HFF-Myc (cell line): ENCODE measurements at regions not wholly inside any gene's neighbourhood (a gene's known extent, or its start where the extent isn't known, plus 50 kb on each side); places are given as distances from the start of the nearest gene placed in this dataset.

Experiments used
- DNase-seq: peaks from one replicate; pipeline ENCODE4 v3.0.0-alpha.2; 2011; ENCODE audit warnings: low read depth; ENCODE audit errors: extremely low read depth
- H3K4me3 ChIP-seq: replicated peaks from 2 replicates; pipeline ENCODE4 v1.5.1; 2011; ENCODE audit warnings: low read depth, mild to moderate bottlenecking, control low read depth, low read length
- CTCF ChIP-seq: IDR thresholded peaks from 2 replicates; pipeline ENCODE4 v1.5.1; 2012; ENCODE audit warnings: mild to moderate bottlenecking, low read depth, low read length, control low read depth; ENCODE audit errors: missing control alignments

DNA sequence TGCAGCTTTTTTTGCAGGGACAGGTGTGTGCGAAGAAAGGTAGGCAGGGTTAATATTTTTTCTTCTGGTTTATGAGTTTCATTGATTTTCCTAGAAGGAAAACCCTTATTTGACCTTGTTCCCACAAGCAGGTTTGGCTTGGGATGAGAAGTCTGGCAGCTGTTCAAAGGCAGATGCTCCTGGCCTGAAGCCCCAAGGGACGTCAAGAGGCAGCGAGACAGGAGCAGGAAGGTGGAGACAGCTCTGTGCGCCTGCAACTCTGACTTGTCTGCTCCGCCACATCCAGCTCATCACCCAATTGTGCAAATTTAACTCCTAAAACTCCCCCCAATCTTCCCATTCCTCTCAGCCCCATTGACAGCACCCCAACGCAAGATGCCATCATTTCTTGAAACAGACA is 136.8 kb upstream of the XYLT1 start:
- DNase-seq, result no peak
- no peak overlapping the region for H3K4me3 ChIP-seq
- TF ChIP-seq CTCF, result no peak

DNA sequence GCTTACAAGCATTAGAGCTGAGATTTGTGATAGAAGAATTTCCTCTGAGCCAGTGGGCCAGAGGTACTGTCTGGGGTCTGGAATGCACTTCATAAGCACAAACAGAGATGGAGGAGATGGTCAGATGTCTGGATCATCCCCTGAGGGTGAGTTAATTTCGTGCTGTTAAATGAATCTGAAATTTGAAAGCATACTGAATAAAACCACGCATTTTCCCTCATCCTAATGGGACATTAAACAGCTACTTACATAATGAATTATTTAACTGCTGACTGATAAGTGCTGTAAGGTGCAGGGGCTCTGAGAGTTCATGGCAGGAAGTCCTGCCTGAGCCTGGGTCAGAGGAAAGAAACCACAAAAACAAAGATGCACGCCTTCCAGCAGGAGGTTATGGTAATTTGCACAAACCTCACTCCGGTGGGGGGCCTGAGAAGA is 136.3 kb upstream of the XYLT1 start:
- DNase-seq, result no peak
- TF ChIP-seq CTCF, result no peak
- no peak overlapping the region for H3K4me3 ChIP-seq

GRCh38 chr16:17606460-17606859 is 135.7 kb upstream of the XYLT1 start:
- no peak for TF ChIP-seq CTCF
- H3K4me3 ChIP-seq, result no peak overlapping the region
- DNase-seq, result no peak

DNA sequence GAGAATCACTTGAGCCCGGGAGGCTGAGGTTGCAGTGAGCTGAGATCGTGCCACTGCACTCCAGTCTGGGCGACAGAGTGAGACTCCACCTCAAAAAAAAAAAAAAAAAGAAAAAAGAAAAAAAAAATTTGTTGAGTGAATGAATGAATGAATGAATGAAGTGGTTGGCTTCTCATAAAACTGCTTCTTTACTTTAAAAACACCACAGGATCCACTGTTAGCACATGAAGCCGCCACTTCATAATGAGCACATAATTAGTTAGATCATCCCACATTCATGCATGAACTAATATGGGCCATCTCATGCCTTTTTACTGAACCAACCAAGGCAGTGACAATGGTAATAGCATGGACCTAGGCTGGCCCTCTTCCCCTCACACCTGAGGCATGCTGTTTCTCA is 135.0 kb upstream of the XYLT1 start:
- TF ChIP-seq CTCF, result no peak
- DNase-seq, result no peak
- no peak overlapping the region for H3K4me3 ChIP-seq

- no peak for DNase-seq
- TF ChIP-seq CTCF, result no peak
- H3K4me3 ChIP-seq, result no peak overlapping the region
Observed at GRCh38 chr16:17603626-17604025, 132.9 kb upstream of the XYLT1 start.

GRCh38 chr16:17602678-17603077 is 131.9 kb upstream of the XYLT1 start:
- TF ChIP-seq CTCF, result no peak
- H3K4me3 ChIP-seq, result no peak overlapping the region
- DNase-seq, result no peak

GRCh38 chr16:17598968-17599367 is 128.2 kb upstream of the XYLT1 start:
- no peak for TF ChIP-seq CTCF
- H3K4me3 ChIP-seq, result no peak overlapping the region
- no peak for DNase-seq
